Neural cell (in vitro differentiated cells): ENCODE measurements at regions not wholly inside any gene's neighbourhood (a gene's known extent, or its start where the extent isn't known, plus 50 kb on each side); places are given as distances from the start of the nearest gene placed in this dataset.

ENCODE experiments used
- H2AFZ ChIP-seq: fragments of 200-600, 300-800 bp; sonication (generic), shearing (Covaris generic); 2 replicates; pipeline ENCODE4 v1.6.0; 2014; ENCODE audit warnings: low read depth, mild to moderate bottlenecking, antibody characterized with exemption, low read length, moderate library complexity
- H3F3A ChIP-seq: fragments of 200-600 bp; shearing (Covaris generic); 2 replicates; pipeline ENCODE4 v1.6.1; 2016; ENCODE audit warnings: mild to moderate bottlenecking, moderate library complexity, mixed read lengths, antibody characterized with exemption, low read length; ENCODE audit not compliant: insufficient read depth, poor library complexity, severe bottlenecking
- H3K27ac ChIP-seq: fragments of 200-600, 300-800 bp; sonication (generic), shearing (Covaris generic); 2 replicates; pipeline ENCODE4 v1.5.1; 2014; ENCODE audit warnings: mild to moderate bottlenecking, low read length, moderate library complexity
- H3K27me3 ChIP-seq: fragments of 300-800, 200-600 bp; sonication (generic), shearing (Covaris generic); 2 replicates; pipeline ENCODE4 v1.6.0; 2014; ENCODE audit warnings: mild to moderate bottlenecking, low read depth, low read length, moderate library complexity; ENCODE audit not compliant: insufficient read depth
- H3K36me3 ChIP-seq: fragments of 300-800, 200-600 bp; sonication (generic), shearing (Covaris generic); 2 replicates; pipeline ENCODE4 v1.5.1; 2014; ENCODE audit warnings: mild to moderate bottlenecking, antibody characterized with exemption, low read length, moderate library complexity; ENCODE audit not compliant: insufficient read depth
- H3K4me2 ChIP-seq: fragments of 300-800, 200-600 bp; sonication (generic), shearing (Covaris generic); 2 replicates; pipeline ENCODE4 v1.6.0; 2014; ENCODE audit warnings: mild to moderate bottlenecking, low read length
- H3K4me3 ChIP-seq: fragments of 300-800, 200-600 bp; sonication (generic), shearing (Covaris generic); 2 replicates; pipeline ENCODE4 v1.5.1; 2014; ENCODE audit warnings: mild to moderate bottlenecking, low read length, moderate library complexity
- H3K79me2 ChIP-seq: fragments of 200-600 bp; shearing (Covaris generic); replicated peaks from 2 replicates; pipeline ENCODE4 v1.6.0; 2014; ENCODE audit warnings: mild to moderate bottlenecking, low read length, moderate library complexity; ENCODE audit not compliant: insufficient read depth
- H3K9ac ChIP-seq: fragments of 300-800, 200-600 bp; sonication (generic), shearing (Covaris generic); 2 replicates; pipeline ENCODE4 v1.6.1; 2016; ENCODE audit warnings: mild to moderate bottlenecking, low read length, mixed read lengths
- H3K9me2 ChIP-seq: fragments of 200-600 bp; shearing (Covaris generic); 2 replicates; pipeline ENCODE4 v1.6.1; 2016; ENCODE audit warnings: mild to moderate bottlenecking, low read length, mixed read lengths; ENCODE audit not compliant: insufficient read depth
- H3K9me3 ChIP-seq: fragments of 200-600, 300-800 bp; sonication (generic), shearing (Covaris generic); 2 replicates; pipeline ENCODE4 v1.6.1; 2016; ENCODE audit warnings: mild to moderate bottlenecking, mixed run types, low read length, moderate library complexity, mixed read lengths
- H4K20me1 ChIP-seq: fragments of 200-600 bp; shearing (Covaris generic); 2 replicates; pipeline ENCODE4 v1.6.1; 2016; ENCODE audit warnings: mild to moderate bottlenecking, mixed run types; ENCODE audit not compliant: insufficient read depth
- CTCF ChIP-seq: fragments of 450-650 bp; IDR thresholded peaks from 2 replicates; pipeline ENCODE4 v1.5.1; 2014; ENCODE audit warnings: antibody characterized with exemption, mild to moderate bottlenecking, moderate library complexity; ENCODE audit not compliant: poor library complexity, severe bottlenecking
- EP300 ChIP-seq: fragments of 450-650 bp; conservative IDR thresholded peaks from 2 replicates; pipeline ENCODE4 v1.6.1; 2014; ENCODE audit warnings: antibody characterized with exemption, mild to moderate bottlenecking, moderate library complexity; ENCODE audit not compliant: poor library complexity, severe bottlenecking
- EZH2 ChIP-seq: fragments of 200-600, 300-800 bp; shearing (Covaris generic), sonication (generic); IDR thresholded peaks from 2 replicates; pipeline ENCODE4 v1.6.1; 2014; ENCODE audit warnings: antibody characterized with exemption, low read length, borderline replicate concordance, mild to moderate bottlenecking; ENCODE audit not compliant: insufficient read depth, poor library complexity, severe bottlenecking
- MXI1 ChIP-seq: fragments of 450-650 bp; conservative IDR thresholded peaks from 2 replicates; pipeline ENCODE4 v1.6.1; 2014; ENCODE audit warnings: antibody characterized with exemption, mild to moderate bottlenecking; ENCODE audit not compliant: poor library complexity, severe bottlenecking
- POLR2AphosphoS5 ChIP-seq: IDR thresholded peaks from 2 replicates; pipeline ENCODE4 v1.6.1; 2012
- RAD21 ChIP-seq: fragments of 450-650 bp; conservative IDR thresholded peaks from 2 replicates; pipeline ENCODE4 v1.6.1; 2014; ENCODE audit warnings: antibody characterized with exemption, mild to moderate bottlenecking, moderate library complexity
- REST ChIP-seq: IDR thresholded peaks from 2 replicates; pipeline ENCODE4 v1.6.1; 2012; ENCODE audit warnings: borderline replicate concordance
- SMC3 ChIP-seq: fragments of 450-650 bp; conservative IDR thresholded peaks from 2 replicates; pipeline ENCODE4 v1.6.1; 2014; ENCODE audit warnings: antibody characterized with exemption, mild to moderate bottlenecking, moderate library complexity; ENCODE audit not compliant: poor library complexity
- TAF1 ChIP-seq: IDR thresholded peaks from 2 replicates; pipeline ENCODE4 v1.6.1; 2012; ENCODE audit warnings: low read depth

- Histone ChIP-seq H3F3A (no peaks in the 10 kb centered on the region), H4K20me1 (no peaks in the 10 kb centered on the region), H3K36me3 (no peaks in the 10 kb centered on the region), H3K4me3 (no peak overlapping the region), H3K9ac (no peak overlapping the region), H3K9me2 (no peaks in the 10 kb centered on the region), H3K79me2 (no peaks in the 10 kb centered on the region), H3K4me2 (no peak overlapping the region), H3K9me3 (no peaks in the 10 kb centered on the region), H3K27me3 (no peaks in the 10 kb centered on the region), H3K27ac (no peak overlapping the region), H2AFZ (no peak overlapping the region)
- TF ChIP-seq RAD21 (no peak), TAF1 (no peak), EZH2 (no peak)
Measured at GRCh38 chr10:6803427-6803783, 223.3 kb upstream of the PRKCQ start.

GRCh38 chr10:6802759-6803426 is 222.8 kb upstream of the PRKCQ start:
- no peaks in the 10 kb centered on the region for H3F3A ChIP-seq
- no peaks in the 10 kb centered on the region for H3K9me2 ChIP-seq
- no peak overlapping the region for H3K27ac ChIP-seq
- no peaks in the 10 kb centered on the region for H3K79me2 ChIP-seq
- TF ChIP-seq MXI1: no peak
- TF ChIP-seq CTCF: no peak
- TF ChIP-seq TAF1: no peak
- no peak for TF ChIP-seq EZH2
- no peak for TF ChIP-seq EP300
- no peak for TF ChIP-seq REST
- no peak for TF ChIP-seq RAD21
- TF ChIP-seq SMC3: no peak
- no peak for TF ChIP-seq POLR2AphosphoS5
- no peak overlapping the region for H3K4me3 ChIP-seq
- H3K36me3 ChIP-seq: no peaks in the 10 kb centered on the region
- no peaks in the 10 kb centered on the region for H3K9me3 ChIP-seq
- H3K4me2 ChIP-seq: no peak overlapping the region
- H3K27me3 ChIP-seq: no peaks in the 10 kb centered on the region
- H2AFZ ChIP-seq: no peak overlapping the region
- H4K20me1 ChIP-seq: no peaks in the 10 kb centered on the region
- H3K9ac ChIP-seq: no peak overlapping the region
